ENCODE measurements at regions not wholly inside any gene's neighbourhood (a gene's known extent, or its start where the extent isn't known, plus 50 kb on each side); places are given as distances from the start of the nearest gene placed in this dataset.
A peak's percentile ranks its signal among the peaks of the same experiment; 100 is the strongest.
"Not testable (repeated sequence)": the region's sequence is repeated elsewhere in the genome, so short reads cannot be mapped to it uniquely, and the experiment has no call there.

DNA sequence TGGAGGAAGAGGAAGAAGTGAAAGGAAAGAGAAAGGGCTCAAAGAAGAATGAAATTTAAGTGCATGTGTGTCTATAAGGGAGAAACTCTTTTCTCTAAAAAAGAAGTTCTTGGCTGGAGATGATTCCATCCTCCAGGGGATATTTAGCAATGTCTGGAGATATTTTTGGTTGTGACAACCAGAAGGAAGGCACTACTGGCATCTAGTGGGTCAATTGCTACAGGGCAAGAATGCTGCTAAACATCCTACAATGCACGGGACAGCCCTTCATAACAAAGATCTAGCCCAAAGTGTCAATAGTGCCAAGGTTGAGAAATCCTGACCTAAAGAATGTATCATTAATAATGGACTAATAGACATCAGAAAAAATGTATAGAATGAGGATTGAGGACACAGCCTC, 57.4 kb upstream of the ST3GAL6 start:
- Histone ChIP-seq H3K27ac (no peak overlapping the region), H3K4me2 (no peak overlapping the region), H3K9me3 (ENCODE audit: low read depth) (no peaks in the 10 kb centered on the region), H3K4me3 (no peak overlapping the region), H3K36me3 (replicated peaks; ENCODE audit: insufficient read depth, low read depth) (no peaks in the 10 kb centered on the region), H3K79me2 (no peaks in the 10 kb centered on the region), H3K4me1 (ENCODE audit: insufficient read depth) (peaks cover 5% of the 10 kb centered on the region), H4K20me1 (ENCODE audit: insufficient read depth, poor library complexity, severe bottlenecking) (no peaks in the 10 kb centered on the region), H3K27me3 (no peaks in the 10 kb centered on the region), H2AFZ (no peak overlapping the region), H3K9me2 (replicated peaks; ENCODE audit: insufficient read depth) (no peaks in the 10 kb centered on the region)
- DNase-seq (ENCODE audit: low spot score) = no peak
- TF ChIP-seq, protein P1, sequence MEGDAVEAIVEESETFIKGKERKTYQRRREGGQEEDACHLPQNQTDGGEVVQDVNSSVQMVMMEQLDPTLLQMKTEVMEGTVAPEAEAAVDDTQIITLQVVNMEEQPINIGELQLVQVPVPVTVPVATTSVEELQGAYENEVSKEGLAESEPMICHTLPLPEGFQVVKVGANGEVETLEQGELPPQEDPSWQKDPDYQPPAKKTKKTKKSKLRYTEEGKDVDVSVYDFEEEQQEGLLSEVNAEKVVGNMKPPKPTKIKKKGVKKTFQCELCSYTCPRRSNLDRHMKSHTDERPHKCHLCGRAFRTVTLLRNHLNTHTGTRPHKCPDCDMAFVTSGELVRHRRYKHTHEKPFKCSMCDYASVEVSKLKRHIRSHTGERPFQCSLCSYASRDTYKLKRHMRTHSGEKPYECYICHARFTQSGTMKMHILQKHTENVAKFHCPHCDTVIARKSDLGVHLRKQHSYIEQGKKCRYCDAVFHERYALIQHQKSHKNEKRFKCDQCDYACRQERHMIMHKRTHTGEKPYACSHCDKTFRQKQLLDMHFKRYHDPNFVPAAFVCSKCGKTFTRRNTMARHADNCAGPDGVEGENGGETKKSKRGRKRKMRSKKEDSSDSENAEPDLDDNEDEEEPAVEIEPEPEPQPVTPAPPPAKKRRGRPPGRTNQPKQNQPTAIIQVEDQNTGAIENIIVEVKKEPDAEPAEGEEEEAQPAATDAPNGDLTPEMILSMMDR (IDR thresholded peaks at IDR 0.05; ENCODE audit: poor library complexity) = no peak
- no peak for TF ChIP-seq EZH2 (IDR thresholded peaks at IDR 0.05; ENCODE audit: borderline replicate concordance)
- TF ChIP-seq EZH2phosphoT487 (IDR thresholded peaks at IDR 0.05; ENCODE audit: low read depth, severe bottlenecking, unreplicated experiment) = no peak
- WGBS (ENCODE audit: low lambda C conversion rate, missing lambda C conversion rate) = 70% methylated on average over 1 of the region's 1 CpG

DNA sequence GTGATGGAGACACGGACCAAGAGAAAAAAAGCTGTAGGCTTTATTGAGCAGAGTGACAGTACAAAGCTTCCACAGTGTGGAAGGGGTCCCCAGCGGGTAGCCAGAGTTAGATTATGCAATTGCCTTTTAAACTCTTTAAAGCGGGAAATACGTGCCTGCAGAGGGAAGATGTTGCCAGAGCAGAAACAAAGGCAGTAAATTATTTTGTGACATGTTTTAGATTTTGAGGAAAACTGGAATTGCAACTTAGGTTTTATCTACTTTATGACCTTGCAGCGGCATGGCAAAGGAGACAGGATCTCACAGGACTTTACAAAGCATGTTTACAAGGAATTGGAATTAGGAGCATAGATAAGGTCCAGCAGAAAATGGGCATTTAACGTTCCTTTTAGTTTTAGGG, 54.5 kb upstream of the ST3GAL6 start:
- WGBS (ENCODE audit: low lambda C conversion rate, missing lambda C conversion rate) = 4% methylated on average over 6 of the region's 6 CpGs
- H3K79me2 ChIP-seq; DNase-seq (ENCODE audit: low spot score); H3K9me3 ChIP-seq (ENCODE audit: low read depth); H3K4me3 ChIP-seq; H4K20me1 ChIP-seq (ENCODE audit: insufficient read depth, poor library complexity, severe bottlenecking); H3K27ac ChIP-seq; H3K36me3 ChIP-seq (replicated peaks; ENCODE audit: insufficient read depth, low read depth); H3K27me3 ChIP-seq; H3K4me1 ChIP-seq (ENCODE audit: insufficient read depth); H3K9me2 ChIP-seq (replicated peaks; ENCODE audit: insufficient read depth); H2AFZ ChIP-seq: not testable (repeated sequence)
- peak overlapping the region; percentile 61 for H3K4me2 ChIP-seq

DNA sequence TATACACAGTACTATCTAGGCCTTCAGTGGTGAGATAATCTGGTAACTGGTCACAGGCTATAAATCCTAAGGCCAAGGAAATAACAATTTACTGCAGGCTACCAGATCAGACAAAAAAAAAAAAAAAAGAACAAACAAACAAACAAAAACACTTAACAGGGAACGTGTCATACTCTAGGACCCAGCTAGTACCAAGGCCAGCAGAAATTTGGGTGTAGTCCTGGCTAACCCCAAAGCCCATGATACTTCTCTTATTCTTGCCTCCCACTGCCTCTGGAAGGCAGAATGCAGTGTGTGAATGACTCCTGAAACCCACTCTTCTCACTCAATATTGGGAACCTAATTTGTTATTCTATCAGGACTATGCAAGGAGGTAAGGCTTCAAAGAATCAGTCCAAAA, 53.7 kb upstream of the ST3GAL6 start:
- H4K20me1 ChIP-seq (ENCODE audit: insufficient read depth, poor library complexity, severe bottlenecking) = no peaks in the 10 kb centered on the region
- WGBS (ENCODE audit: low lambda C conversion rate, missing lambda C conversion rate) = 50% methylated on average over 1 of the region's 1 CpG
- H3K27me3 ChIP-seq = no peaks in the 10 kb centered on the region
- no peak for DNase-seq (ENCODE audit: low spot score)
- peaks cover 5% of the 10 kb centered on the region for H3K4me1 ChIP-seq (ENCODE audit: insufficient read depth)
- H3K36me3 ChIP-seq (replicated peaks; ENCODE audit: insufficient read depth, low read depth) = no peaks in the 10 kb centered on the region
- no peak overlapping the region for H3K27ac ChIP-seq
- H2AFZ ChIP-seq = no peak overlapping the region
- no peak overlapping the region for H3K4me2 ChIP-seq
- H3K9me2 ChIP-seq (replicated peaks; ENCODE audit: insufficient read depth) = no peaks in the 10 kb centered on the region
- H3K79me2 ChIP-seq = no peaks in the 10 kb centered on the region
- TF ChIP-seq EZH2 (IDR thresholded peaks at IDR 0.05; ENCODE audit: borderline replicate concordance) (no peak), EZH2phosphoT487 (IDR thresholded peaks at IDR 0.05; ENCODE audit: low read depth, severe bottlenecking, unreplicated experiment) (no peak)
- TF ChIP-seq, protein P1 (IDR thresholded peaks at IDR 0.05; ENCODE audit: poor library complexity) = no peak
- no peak overlapping the region for H3K4me3 ChIP-seq
- no peaks in the 10 kb centered on the region for H3K9me3 ChIP-seq (ENCODE audit: low read depth)

DNA sequence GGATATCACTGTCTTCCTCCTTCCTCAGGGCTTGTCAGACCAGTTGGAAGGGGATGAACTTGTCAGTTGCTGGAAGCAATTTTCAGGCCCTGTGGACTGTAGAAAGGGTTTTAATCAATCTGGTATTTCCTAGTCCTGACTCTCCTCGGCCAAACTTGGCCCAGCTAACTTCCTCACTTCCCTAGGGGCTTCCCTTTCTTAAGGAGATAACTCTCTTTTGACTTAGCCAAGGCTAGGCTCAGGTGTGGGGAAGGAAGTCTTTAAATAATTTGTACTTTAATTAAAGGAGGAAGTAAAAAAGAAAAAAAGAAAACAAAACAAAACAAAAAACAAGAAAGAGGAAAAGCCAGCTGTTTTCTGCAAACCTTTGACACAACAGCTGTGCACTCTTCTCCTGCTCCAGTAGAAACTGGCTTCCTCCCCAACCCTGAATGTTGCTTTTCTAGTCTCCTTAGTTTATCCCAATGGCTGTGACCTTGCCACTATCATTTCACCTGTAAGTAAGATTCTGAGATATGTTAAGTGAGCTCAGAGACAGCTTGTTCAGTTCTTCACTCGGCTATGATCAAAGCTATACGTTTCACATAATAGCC, 53.0 kb upstream of the ST3GAL6 start:
- Histone ChIP-seq H3K27me3 (no peaks in the 10 kb centered on the region), H3K4me2 (no peak overlapping the region), H3K27ac (no peak overlapping the region), H3K9me2 (replicated peaks; ENCODE audit: insufficient read depth) (no peaks in the 10 kb centered on the region), H3K9me3 (ENCODE audit: low read depth) (no peaks in the 10 kb centered on the region), H3K36me3 (replicated peaks; ENCODE audit: insufficient read depth, low read depth) (no peaks in the 10 kb centered on the region), H4K20me1 (ENCODE audit: insufficient read depth, poor library complexity, severe bottlenecking) (no peaks in the 10 kb centered on the region), H3K4me1 (ENCODE audit: insufficient read depth) (peaks cover 5% of the 10 kb centered on the region), H3K79me2 (no peaks in the 10 kb centered on the region), H2AFZ (no peak overlapping the region), H3K4me3 (no peak overlapping the region)
- no peak for DNase-seq (ENCODE audit: low spot score)
- TF ChIP-seq, protein P1 (IDR thresholded peaks at IDR 0.05; ENCODE audit: poor library complexity) = no peak
- TF ChIP-seq EZH2 (IDR thresholded peaks at IDR 0.05; ENCODE audit: borderline replicate concordance) = no peak
- TF ChIP-seq EZH2phosphoT487 (IDR thresholded peaks at IDR 0.05; ENCODE audit: low read depth, severe bottlenecking, unreplicated experiment) = no peak
- 35% methylated on average over 3 of the region's 3 CpGs for WGBS (ENCODE audit: low lambda C conversion rate, missing lambda C conversion rate)

All from hepatocyte (in vitro differentiated cells).